ENCODE measurements at regions not wholly inside any gene's neighbourhood (a gene's known extent, or its start where the extent isn't known, plus 50 kb on each side); places are given as distances from the start of the nearest gene placed in this dataset.
"Not testable (repeated sequence)": the region's sequence is repeated elsewhere in the genome, so short reads cannot be mapped to it uniquely, and the experiment has no call there.

DNA sequence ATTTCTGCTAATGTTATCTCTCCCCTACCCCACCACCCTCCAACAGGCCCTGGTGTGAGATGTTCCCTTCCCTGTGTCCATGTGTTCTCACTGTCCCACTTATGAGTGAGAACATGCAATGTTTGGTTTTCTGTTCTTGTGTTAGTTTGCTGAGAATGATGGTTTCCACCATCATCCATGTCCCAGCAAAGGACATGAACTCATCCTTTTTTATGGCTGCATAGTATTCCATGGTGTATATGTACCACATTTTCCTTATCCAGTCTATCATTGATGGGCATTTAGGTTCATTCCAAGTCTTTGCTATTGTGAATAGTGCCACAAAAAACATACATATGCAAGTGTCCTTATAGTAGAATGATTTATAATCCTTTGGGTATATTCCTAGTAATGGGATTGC, 104.5 kb downstream of the ZNF33B start:
- DNase-seq: not testable (repeated sequence)

DNA sequence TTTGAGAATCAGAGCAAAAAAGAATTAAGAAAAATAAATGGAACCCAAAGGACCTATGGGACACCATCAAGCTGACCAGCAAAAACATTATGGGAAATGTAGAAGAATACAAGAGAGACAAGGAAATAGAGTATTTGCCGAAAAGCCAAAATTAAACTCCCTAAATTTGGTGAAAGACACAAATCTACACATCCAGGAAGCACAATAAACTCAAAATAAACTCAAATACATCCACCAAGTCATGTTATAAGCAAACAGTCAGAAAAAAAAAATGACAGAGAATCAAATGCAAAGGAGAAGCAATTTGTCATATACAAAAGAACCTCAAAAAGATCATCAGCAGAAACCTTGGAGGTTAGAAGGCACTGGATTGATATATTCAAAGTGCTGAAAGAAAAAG, 105.4 kb downstream of the ZNF33B start:
- no peak for DNase-seq

DNA sequence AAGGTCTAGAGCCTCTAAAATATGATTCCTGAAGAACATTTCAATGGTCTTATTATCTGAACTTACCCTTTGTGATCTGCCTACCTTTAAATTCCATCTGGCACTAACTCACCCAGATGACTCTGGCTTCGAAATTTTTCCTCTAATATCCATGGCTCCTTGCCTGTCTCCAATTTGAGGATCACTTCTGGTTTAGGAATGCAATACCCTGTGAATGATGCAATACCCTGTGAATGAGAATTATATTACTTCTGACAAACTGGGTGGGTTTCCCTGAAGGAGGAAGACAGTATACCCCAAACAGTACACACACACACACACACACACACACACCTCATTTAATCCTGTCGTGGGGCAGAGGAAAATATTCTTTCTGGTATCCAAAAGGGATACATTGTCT, 115.3 kb downstream of the ZNF33B start:
- DNase-seq: no peak

DNA sequence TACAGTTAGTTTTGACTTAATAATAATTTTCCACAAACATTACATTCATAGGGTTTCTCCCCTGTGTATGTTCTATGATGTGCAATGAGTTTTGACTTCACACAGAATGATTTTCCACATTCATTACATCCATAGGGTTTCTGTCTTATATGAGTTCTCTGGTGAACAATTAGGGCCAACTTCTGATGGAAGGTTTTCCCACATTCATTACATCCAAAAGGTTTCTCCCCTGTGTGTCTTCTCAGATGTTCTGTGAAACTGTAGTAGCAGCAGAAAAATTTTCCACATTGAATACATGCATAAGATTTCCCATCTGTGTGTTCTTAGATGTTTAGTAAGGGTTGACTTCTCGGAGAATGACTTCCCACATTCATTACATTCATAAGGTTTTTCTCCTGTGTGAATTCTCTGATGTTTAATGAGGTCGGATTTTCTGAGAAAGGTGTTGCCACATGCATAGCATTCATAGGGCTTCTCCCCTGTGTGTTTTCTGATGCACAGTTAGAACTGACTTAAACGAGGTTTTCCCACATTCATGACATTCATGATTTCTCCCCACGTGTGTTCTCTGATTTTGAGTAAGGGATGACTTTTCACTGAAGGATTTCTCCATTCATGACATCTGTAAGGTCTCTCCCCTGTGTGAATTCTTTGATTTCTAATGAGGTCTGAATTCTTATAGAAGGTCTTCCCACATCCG, 118.5 kb downstream of the ZNF33B start:
- no peak for DNase-seq

DNA sequence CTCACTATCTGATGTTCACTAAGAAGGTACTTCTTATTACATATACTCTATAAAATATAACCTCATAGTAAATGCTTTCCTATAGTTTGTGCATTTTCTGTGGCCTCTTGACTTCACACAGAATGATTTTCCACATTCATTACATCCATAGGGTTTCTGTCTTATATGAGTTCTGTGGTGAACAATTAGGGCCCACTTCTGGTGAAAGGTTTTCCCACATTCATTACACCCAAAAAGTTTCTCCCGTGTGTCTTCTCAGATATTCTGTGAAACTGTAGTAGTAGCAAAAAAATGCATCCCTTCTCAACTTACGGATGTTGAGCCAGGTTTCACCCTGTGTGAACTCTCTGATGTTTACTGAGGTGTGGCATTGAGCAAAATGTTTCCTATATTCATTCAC, 119.3 kb downstream of the ZNF33B start:
- no peak for DNase-seq

DNA sequence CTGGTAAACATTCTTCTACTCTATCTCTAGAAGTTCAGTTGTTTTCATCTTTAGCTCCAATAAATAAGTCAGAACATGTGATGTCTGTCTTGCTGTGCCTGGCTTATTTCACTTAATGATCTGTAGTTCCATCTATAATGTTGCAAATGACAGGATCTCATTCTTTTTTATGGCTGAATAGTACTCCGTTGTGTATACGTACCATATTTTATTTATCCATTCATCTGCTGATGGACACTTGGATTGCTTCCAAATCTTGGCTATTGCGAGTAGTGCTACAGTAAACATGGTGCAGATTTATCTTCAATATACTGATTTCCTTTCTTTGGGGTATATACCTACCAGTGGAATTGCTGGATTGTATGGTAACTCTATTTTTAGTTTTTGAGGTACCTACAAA, 124.4 kb downstream of the ZNF33B start:
- no peak for DNase-seq

DNA sequence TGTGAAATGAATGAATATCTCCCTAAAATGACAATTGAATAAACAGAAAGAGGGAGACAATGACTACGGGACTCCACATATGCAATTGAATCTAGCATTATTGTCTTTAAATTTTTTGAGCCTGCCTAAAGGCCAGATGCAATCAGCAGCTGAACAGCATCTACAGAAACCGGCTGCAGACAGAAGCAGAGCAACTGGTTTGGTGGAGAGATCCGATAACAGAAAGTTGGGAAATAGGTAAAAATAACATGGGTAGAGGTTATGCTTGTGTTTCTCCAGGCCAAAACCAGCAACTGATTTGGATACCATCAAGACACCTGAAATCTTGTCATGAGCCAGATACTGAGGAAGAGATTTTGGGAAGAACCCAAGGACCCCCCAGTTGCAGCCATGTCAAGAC, 146.6 kb downstream of the ZNF33B start:
- no peak for DNase-seq

DNA sequence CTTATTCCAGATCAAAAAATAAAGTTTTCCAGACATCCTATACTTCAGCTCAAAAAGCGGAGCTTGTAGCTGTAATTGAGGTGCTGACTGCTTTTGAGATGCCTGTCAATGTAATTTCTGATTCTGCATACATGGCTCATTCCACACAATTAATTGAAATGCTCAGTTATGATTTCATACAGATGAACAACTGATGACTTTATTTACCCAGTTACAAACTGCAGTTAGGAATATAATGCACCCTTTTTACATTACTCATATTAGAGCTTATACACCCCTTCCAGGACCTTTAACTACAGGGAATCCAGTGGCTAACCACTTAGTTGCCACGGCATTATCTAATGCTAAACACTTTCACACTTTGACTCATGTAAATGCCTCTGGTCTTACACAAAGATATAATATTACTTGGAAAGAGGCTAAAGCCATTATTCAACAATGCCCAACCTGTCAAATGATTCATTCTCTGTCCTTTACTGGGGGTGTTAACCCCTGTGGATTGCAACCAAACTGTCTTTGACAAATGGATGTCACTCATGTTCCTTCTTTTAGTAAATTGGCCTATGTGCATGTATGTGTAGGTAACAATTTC, 147.3 kb downstream of the ZNF33B start:
- DNase-seq: no peak

DNA sequence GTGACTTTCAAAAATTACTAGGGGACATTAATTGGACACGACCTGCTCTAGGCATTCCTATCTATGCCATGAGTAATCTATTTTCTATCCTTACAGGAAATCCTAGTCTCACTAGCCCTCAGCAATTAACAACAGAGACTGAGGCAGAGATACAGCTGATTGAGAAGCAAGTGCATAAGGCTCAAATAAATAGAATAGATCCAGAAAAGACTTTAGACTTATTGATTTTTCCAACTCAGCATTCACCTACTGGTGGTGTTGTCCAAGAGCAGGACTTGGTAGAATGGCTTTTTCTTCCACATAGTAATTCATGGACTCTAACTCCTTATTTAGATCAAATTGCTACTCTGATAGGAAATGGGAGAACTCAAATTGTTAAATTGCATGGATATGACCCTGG, 148.0 kb downstream of the ZNF33B start:
- no peak for DNase-seq

DNA sequence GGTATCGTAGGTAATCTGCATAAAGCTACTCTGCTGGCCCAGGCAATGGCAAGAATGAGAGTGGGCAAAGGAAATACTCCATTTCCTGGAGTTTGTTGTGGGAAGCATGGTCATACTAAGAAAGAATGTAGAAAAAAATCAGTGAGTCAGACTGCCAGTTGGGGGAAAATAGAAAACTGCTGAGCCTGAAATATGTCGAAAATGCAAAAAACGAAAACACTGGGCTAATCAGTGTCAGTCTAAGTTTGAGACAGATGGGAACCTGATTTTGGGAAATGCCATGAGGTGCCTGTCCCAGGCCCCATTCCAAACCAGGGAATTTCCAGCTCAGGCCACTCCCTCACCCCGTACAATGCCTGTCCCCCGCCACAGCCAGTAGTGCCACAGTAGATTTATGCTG, 150.0 kb downstream of the ZNF33B start:
- no peak for DNase-seq

DNA sequence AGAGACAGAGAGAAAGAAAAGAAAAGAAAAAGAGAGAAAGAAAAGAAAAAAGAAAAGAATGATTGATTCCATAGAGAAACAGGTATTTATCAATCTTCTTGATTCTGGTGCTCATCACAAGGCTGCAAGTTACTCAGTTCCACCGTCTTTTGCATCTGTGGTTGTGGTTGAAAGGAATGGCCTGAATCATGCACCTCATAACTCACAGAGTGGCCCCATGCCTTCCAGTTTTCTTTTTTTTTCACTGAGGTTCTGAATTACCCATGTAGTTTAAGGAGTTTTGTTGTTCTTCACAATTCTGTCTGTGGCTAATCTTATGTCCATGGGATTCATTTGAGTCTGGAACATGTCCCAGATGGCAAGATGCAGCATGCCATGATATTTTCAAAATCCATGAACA, 156.0 kb downstream of the ZNF33B start:
- no peak for DNase-seq

DNA sequence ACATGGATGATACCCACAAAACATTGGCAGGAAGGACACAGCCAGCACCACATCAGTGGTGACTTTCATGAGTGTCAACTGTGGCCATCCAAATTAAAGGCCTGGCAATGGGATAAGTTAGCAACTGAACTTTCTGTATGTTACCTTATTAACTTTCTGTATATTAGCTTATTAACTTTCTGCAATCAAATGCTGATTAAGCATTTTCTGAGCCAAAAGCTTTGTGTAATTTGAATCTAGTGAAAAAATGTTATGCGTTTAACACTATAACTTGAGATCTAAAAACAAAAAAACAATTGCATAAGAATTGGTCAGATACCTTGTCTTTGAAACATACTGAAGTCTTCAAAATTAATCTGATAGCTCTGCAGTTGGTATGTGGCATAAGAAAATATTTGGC, 159.3 kb downstream of the ZNF33B start:
- DNase-seq: no peak

DNA sequence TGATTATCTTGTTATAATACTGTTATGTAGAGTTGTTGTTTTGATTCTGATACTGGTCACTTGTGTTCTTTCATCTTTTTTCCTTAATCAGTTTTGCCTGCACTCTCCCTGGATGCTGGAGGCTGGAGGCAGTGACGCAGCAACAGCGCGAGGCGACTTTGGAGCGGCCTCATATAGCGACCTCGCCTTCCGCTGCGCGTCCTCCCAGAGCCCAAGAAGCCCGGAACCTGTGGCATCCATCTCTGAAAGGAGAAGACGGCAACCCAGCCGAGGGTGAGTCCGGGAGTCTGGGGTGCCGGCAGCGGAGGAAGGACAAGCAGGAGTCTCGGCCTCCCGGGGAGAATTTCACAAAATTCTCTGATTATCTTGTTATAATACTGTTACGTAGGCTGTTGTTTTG, 161.2 kb downstream of the ZNF33B start:
- no peak for DNase-seq

DNA sequence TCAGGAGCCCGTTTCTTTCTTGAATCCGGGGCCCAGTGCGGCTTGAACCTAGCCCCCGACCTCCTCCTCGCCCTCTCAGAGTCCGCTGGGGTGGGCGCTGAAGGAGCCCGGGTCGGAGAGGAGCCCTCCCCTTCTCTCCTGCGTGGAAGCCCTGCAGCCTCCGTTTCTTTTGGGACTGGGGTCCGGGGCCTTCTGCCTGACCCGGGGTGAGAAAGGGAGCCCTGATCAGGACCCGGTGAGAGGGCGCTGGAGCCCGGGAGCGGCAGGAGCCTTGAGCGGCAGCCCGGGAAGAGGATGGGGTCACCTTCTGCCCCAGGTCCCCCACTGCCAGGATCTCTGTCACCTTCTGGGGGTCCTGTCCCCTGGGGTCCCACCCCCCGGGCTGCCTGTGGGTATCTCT, 162.3 kb downstream of the ZNF33B start:
- no peak for DNase-seq

DNA sequence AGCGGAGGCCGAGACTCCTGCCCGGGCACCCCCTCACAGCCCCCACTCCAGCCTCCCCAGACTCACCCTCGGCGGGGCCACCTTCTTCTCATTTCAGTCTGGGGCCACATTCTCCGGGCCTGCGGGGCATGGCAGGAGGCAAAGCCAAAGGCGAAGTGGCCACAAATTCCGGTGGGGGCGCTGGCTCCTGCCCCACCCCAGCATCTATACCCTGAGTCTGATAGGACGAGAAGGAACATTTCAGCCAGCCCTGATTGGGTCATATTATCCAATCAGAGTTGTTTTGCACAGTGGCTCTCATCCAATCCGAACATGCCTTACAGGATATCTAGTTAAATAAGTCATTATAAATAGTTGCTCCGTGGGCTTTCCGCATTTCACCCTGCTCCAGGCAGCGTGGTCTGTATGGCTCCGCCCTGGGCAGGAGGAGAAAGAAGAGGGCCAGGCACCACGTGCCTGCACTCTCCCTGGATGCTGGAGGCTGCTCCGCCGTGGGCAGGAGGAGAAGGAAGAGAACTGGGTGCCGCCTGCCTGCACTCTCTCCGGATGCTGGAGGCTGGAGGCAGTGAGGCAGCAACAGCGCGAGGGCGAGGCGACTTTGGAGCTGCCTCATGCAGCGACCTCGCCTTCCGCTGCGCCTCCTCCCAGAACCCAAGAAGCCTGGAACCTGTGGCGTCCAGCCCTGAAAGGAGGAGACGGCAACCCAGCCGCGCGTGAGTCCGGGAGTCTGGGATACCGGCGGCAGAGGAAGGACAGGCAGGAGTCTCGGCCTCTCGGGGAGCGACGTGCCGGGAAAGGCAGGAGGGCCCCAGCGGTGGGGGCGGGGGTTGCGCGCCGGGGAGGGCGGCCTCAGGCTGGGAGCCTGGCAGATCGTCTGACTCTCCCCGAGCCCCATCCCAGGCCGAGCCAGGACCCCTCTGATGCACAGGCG, 162.9 kb downstream of the ZNF33B start:
- DNase-seq: no peak

DNA sequence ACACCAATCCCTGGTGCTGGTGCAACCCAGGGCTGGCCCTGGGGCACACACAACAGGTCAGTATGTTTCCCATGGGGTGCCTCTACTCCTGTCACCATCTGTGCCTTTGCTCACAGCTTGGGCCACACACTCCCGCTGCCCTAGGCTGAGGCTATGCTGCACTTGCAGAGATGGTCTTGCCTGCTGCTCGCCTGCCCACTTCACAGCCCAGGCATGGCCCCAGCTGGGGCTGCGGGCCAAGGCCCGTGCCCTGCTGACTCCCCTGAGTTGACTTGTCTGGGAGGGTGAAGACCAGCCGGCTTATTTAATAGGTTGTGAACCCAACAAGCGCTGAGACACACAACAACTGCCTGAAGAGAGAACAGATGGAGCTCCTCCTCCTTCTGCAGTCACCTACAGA, 184.1 kb downstream of the ZNF33B start:
- no peak for DNase-seq

DNA sequence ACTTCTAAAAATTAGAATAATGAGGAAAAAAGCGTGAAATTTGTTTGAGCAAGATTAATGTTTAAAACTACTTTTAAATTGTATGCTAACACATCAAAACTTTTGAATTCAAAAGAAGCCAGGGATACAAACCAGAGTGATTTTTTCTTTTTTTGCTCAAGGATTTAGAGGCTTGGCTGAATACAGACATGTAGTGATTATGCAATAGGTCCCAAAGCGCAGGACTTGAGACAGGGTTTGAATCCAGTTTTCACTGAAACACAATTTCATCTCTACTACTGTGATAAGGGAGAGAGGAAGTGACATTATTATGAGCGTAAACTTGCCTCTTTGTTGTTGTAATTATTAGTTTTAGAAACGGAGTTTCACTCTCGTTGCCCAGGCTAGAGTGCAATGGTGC, 207.3 kb downstream of the ZNF33B start:
- DNase-seq: no peak

DNA sequence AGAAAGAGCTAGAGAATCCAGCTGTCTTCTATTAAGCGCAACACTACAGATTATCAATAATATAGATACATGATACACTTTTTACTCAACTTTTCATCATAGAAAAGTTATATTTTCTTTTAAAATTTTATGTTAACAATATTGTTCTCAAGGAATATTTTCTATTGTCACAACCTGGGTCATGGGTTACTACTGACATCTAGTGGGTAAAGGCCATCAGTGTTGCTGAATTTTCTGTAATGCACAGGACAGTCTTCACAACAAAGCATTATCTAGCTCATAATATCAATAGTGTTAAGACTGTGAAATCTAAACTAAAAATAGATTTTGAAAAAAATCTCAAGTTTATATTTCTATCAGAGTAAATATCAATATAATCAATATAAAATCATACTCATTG, 209.8 kb downstream of the ZNF33B start:
- DNase-seq: no peak

DNA sequence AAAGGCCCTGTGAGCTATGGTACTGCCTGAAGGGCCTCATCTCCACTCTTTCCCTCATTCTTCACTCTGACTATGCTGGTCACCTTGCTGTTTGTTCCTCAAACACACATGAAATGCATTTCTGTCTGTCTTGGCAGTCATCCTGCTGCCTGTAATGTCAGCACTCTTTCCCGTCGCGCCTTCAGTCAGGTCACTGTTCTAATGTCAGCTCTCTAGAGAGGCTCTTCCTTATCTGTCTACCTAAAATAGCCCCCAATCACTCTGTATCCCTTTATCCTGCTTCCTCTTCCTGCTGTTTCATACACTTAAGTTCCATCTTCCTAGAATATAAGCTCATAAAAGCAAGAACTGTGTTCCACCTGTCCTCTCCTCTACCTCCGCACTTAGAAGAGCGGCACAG, 215.5 kb downstream of the ZNF33B start:
- DNase-seq: no peak

DNA sequence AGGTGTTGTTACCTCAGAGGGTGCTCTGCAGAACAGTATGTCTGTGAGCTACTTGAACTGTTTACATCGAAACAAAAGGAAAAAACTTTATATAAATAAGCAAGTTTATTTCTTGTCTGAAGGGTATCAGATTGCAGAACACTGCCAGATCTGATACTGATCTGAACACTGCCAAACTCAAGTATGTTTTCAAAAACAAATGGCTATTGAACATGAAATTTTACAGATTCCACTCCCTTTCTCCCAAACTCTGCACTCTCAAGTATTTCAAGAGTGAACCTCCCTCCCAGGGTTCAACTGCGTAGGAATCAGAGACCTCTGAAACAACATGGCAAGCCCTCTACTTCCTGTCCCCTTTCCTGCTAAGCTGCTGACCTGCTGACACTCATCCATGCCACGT, 216.6 kb downstream of the ZNF33B start:
- no peak for DNase-seq

DNA sequence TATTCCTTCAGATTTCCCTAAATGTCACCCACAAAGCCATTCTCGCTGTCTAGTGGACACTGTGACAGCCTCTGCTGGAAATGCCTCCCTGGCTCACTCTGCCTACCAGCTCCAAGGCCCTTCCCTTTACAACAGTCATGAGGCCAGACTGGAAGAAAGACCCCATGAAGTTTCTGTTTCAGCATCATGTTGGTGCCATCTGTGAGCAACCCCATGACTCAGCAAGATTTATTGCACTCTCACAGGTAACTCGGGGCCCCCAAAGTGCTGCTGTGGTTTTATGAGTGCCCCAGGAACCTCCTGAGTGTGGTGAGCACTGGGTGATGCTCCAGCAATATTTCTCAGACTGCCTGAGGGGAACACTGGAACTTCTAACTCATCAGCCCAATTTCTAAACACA, 218.6 kb downstream of the ZNF33B start:
- no peak for DNase-seq

DNA sequence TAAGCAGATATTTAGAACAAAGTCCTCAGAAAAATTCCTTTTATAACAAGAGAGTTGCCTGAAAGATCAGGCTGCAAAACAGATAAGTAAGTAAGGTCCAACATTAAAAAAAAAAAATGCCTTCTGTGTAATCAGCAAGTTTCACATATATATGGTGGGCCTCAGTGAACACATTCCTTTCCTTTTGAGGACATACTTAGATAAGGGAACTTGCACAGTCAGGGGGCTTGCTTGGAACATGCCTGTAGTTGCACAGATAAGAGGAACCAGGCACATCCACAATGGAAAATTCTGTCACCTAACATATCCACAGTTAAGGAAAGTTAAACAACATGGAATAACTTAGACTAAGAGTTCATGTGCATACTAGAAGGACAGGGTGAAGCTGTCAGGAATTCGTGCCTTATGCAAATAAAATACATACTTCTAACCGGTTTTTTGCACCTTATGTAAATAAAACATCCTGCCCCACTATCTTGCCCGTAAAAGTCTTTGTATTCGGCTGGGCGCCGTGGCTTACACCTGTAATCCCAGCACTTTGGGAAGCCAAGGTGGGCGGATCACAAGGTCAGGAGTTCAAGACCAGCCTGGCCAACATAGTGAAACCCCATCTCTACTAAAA, 257.3 kb downstream of the ZNF33B start:
- no peak for DNase-seq

DNA sequence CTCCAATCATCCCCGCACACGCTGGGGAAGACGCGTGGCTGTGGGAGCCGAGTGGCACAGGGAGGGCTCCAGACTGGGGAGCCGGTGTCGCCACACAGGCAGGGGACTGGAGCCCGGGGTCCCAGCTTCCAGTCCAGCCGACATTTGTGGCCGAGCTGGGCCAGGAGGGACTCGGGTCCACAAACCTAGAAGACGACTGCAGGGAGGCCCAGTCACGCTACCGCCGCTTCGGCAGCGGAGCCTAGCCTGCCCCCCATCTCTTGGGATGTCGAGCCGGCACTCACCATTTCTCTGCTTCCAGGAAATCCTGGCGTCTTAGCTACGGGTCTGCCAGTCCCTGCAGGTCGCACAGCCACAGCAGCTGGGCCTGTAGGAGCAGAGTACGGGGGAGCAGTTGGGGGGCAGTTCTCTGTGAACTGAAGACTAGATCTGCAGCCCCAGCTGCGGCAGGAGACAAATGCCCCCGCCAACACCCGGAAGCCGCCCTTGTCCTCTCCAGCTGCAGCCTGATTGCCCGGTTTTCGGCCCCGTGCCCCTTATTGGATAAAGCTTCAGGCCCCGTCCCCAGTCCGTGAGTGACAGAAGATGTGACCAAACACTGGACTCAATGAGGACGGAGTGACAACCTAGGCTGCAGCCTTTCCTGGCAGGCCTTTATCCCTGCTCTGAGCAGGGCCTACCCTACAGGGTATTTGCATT, 270.7 kb downstream of the ZNF33B start:
- DNase-seq: no peak
